H1 (cell line): ENCODE measurements at regions not wholly inside any gene's neighbourhood (a gene's known extent, or its start where the extent isn't known, plus 50 kb on each side); places are given as distances from the start of the nearest gene placed in this dataset.

Experiments used
- CTCF ChIA-PET: fragments of 300-600 bp; sonication (Branson Sonifier 250); formaldehyde crosslinking; loops from one replicate; lab custom pipeline; 2021; ENCODE audit not compliant: partially characterized antibody; lab: Charles Lee
- POLR2A ChIA-PET: fragments of 300-600 bp; sonication (Branson Sonifier 250); formaldehyde crosslinking; loops from one replicate; lab custom pipeline; 2021; ENCODE audit warnings: inconsistent platforms; ENCODE audit not compliant: partially characterized antibody; lab: Charles Lee
- DNase-seq, 2 experiments: peaks; one replicate each; pipeline versions ENCODE4 v3.0.0 to v3.0.0-alpha.2; 2010 to 2022; ENCODE audit warnings: low spot score in 2 of 2, low read depth in 1 of 2, mixed read lengths in 1 of 2
- FAIRE-seq: peaks from 2 replicates; lab custom pipeline; 2011; peaks lifted over from hg19 to GRCh38; lab: Jason Lieb, UNC
- H2AFZ ChIP-seq: 2 replicates; pipeline ENCODE4 v1.8.1; 2012; ENCODE audit warnings: low read length, inconsistent platforms
- H2AK5ac ChIP-seq: 2 replicates; pipeline ENCODE4 v1.6.1; 2013; ENCODE audit warnings: low read depth, low read length
- H2BK120ac ChIP-seq: replicated peaks from 2 replicates; pipeline ENCODE3; 2013; ENCODE audit warnings: low read depth, low read length, inconsistent platforms
- H2BK12ac ChIP-seq: 2 replicates; pipeline ENCODE4 v1.6.1; 2013; ENCODE audit warnings: low read depth, low read length
- H2BK15ac ChIP-seq: 2 replicates; pipeline ENCODE4 v1.6.1; 2013; ENCODE audit warnings: low read length
- H2BK20ac ChIP-seq: 2 replicates; pipeline ENCODE4 v1.6.1; 2013; ENCODE audit warnings: low read length
- H2BK5ac ChIP-seq: 2 replicates; pipeline ENCODE4 v1.6.1; 2013; ENCODE audit warnings: low read depth, low read length
- H3K14ac ChIP-seq: 2 replicates; pipeline ENCODE4 v1.6.1; 2013; ENCODE audit warnings: inconsistent platforms; ENCODE audit not compliant: insufficient read length
- H3K18ac ChIP-seq: 2 replicates; pipeline ENCODE4 v1.6.1; 2013; ENCODE audit warnings: low read length; ENCODE audit errors: extremely low read depth
- H3K23ac ChIP-seq: 2 replicates; pipeline ENCODE4 v1.6.1; 2013; ENCODE audit warnings: inconsistent platforms; ENCODE audit not compliant: insufficient read length
- H3K23me2 ChIP-seq: 2 replicates; pipeline ENCODE4 v1.6.1; 2013; ENCODE audit warnings: low read depth, low read length
- H3K27ac ChIP-seq: 2 replicates; pipeline ENCODE4 v1.6.1; 2011; ENCODE audit warnings: low read depth, low read length, inconsistent platforms
- H3K27me3 ChIP-seq, 4 experiments: replicated peaks in 1 of 4; 1 replicate in 1 of 4; 2 replicates in 3 of 4; pipeline versions ENCODE4 v1.6.1 to v1.8.1; 2011 to 2013; ENCODE audit warnings: low read length in 3 of 4, mild to moderate bottlenecking in 3 of 4, inconsistent platforms in 2 of 4, mixed read lengths in 2 of 4, moderate library complexity in 1 of 4; ENCODE audit not compliant: control insufficient read depth in 3 of 4, insufficient read depth in 3 of 4; ENCODE audit errors: extremely low read depth in 1 of 4
- H3K36me3 ChIP-seq, 4 experiments: 2 replicates each; pipeline versions ENCODE4 v1.6.1 to v1.8.1; 2011 to 2013; ENCODE audit warnings: mild to moderate bottlenecking in 4 of 4, low read length in 3 of 4, moderate library complexity in 2 of 4, control low read depth in 1 of 4, inconsistent platforms in 1 of 4; ENCODE audit not compliant: insufficient read depth in 4 of 4, control insufficient read depth in 2 of 4
- H3K4ac ChIP-seq: replicated peaks from 2 replicates; pipeline ENCODE3; 2013; ENCODE audit warnings: low read length, low read depth, mixed read lengths, inconsistent platforms; ENCODE audit not compliant: insufficient read length
- H3K4me1 ChIP-seq, 4 experiments: replicated peaks in 1 of 4; 1 replicate in 1 of 4; 2 replicates in 3 of 4; pipeline versions ENCODE4 v1.6.1 to v1.8.1; 2011 to 2013; ENCODE audit warnings: low read length in 3 of 4, inconsistent platforms in 2 of 4, mixed read lengths in 1 of 4; ENCODE audit not compliant: insufficient read depth in 4 of 4, control insufficient read depth in 3 of 4
- H3K4me2 ChIP-seq, 2 experiments: 2 replicates each; pipeline versions ENCODE4 v1.6.1 to v1.8.1; 2011 to 2013; ENCODE audit warnings: low read depth in 2 of 2, low read length in 2 of 2, control low read depth in 1 of 2, inconsistent platforms in 1 of 2, mild to moderate bottlenecking in 1 of 2; ENCODE audit not compliant: insufficient read depth in 1 of 2
- H3K4me3 ChIP-seq, 4 experiments: fragments of 200-600, 300-600 bp in 1 of 4; sonication (generic), shearing (Covaris generic), sonication (Bioruptor Twin) in 1 of 4; 2 replicates each; pipeline versions ENCODE4 v1.5.1 to v1.8.1; 2011 to 2016; ENCODE audit warnings: low read length in 4 of 4, low read depth in 3 of 4, control low read depth in 2 of 4, inconsistent platforms in 2 of 4, mild to moderate bottlenecking in 2 of 4, mixed read lengths in 1 of 4, moderate library complexity in 1 of 4; ENCODE audit not compliant: insufficient read depth in 2 of 4; ENCODE audit errors: extremely low read depth in 1 of 4
- H3K56ac ChIP-seq: replicated peaks from 2 replicates; pipeline ENCODE3; 2013; ENCODE audit warnings: low read depth, mild to moderate bottlenecking, mixed read lengths, low read length, inconsistent platforms; ENCODE audit not compliant: insufficient read length
- H3K79me1 ChIP-seq: 2 replicates; pipeline ENCODE4 v1.6.1; 2013; ENCODE audit warnings: low read depth, low read length, control low read depth
- H3K79me2 ChIP-seq, 2 experiments: 2 replicates each; pipeline versions ENCODE4 v1.6.1 to v1.8.1; 2012 to 2013; ENCODE audit warnings: low read length in 2 of 2, mild to moderate bottlenecking in 2 of 2, inconsistent platforms in 1 of 2; ENCODE audit not compliant: insufficient read depth in 2 of 2, control insufficient read depth in 1 of 2
- H3K9ac ChIP-seq, 4 experiments: replicated peaks in 1 of 4; 1 replicate in 1 of 4; 2 replicates in 3 of 4; pipeline versions ENCODE4 v1.6.1 to v1.8.1; 2011 to 2013; ENCODE audit warnings: low read depth in 3 of 4, low read length in 3 of 4, control low read depth in 2 of 4, mild to moderate bottlenecking in 2 of 4, moderate library complexity in 2 of 4, inconsistent platforms in 1 of 4; ENCODE audit errors: extremely low read depth in 1 of 4
- H3K9me3 ChIP-seq, 2 experiments: 2 replicates each; pipeline versions ENCODE4 v1.6.1 to v1.8.1; 2012 to 2013; ENCODE audit warnings: mild to moderate bottlenecking in 2 of 2, moderate library complexity in 2 of 2, control low read depth in 1 of 2, inconsistent platforms in 1 of 2, low read depth in 1 of 2, low read length in 1 of 2, mixed read lengths in 1 of 2; ENCODE audit not compliant: insufficient read depth in 2 of 2
- H4K20me1 ChIP-seq, 2 experiments: replicated peaks in 1 of 2; 2 replicates each; pipeline versions ENCODE3 to v1.8.1; 2011 to 2013; ENCODE audit warnings: inconsistent platforms in 2 of 2, low read length in 2 of 2, mild to moderate bottlenecking in 1 of 2; ENCODE audit not compliant: insufficient read depth in 2 of 2, control insufficient read depth in 1 of 2
- H4K5ac ChIP-seq: 2 replicates; pipeline ENCODE4 v1.6.1; 2013; ENCODE audit warnings: low read length, low read depth, mixed read lengths, inconsistent platforms; ENCODE audit not compliant: insufficient read length
- H4K8ac ChIP-seq: 2 replicates; pipeline ENCODE4 v1.8.0; 2013; ENCODE audit warnings: mild to moderate bottlenecking, moderate library complexity, low read length, inconsistent platforms; ENCODE audit not compliant: insufficient read depth; ENCODE audit errors: extremely low read depth
- H4K91ac ChIP-seq: replicated peaks from 2 replicates; pipeline ENCODE3; 2013; ENCODE audit warnings: low read length, mixed read lengths, inconsistent platforms; ENCODE audit not compliant: insufficient read length
- BCL11A ChIP-seq, 2 experiments: IDR thresholded peaks; one replicate each; pipeline ENCODE4 v1.6.1; 2011; ENCODE audit warnings: low read depth in 2 of 2, low read length in 2 of 2, mild to moderate bottlenecking in 2 of 2
- CBX5 ChIP-seq: fragments of 300-800, 300-1000 bp; sonication (generic); IDR thresholded peaks from 2 replicates; pipeline ENCODE4 v1.7.1; 2016; ENCODE audit warnings: antibody characterized with exemption, low read length, low read depth
- CEBPB ChIP-seq: IDR thresholded peaks from 2 replicates; pipeline ENCODE4 v1.6.1; 2012; ENCODE audit warnings: low read depth, low read length
- CHD1 ChIP-seq: IDR thresholded peaks from 2 replicates; pipeline ENCODE4 v1.6.1; 2012; ENCODE audit warnings: low read depth, low read length, improper control_type of control experiment
- EGR1 ChIP-seq: IDR thresholded peaks from 2 replicates; pipeline ENCODE4 v1.6.1; 2011; ENCODE audit warnings: low read depth, low read length, borderline replicate concordance
- GTF2F1 ChIP-seq: IDR thresholded peaks from 2 replicates; pipeline ENCODE4 v1.6.1; 2012; ENCODE audit warnings: low read depth, low read length, improper control_type of control experiment, borderline replicate concordance
- KDM1A ChIP-seq: fragments of 200-600, 300-600 bp; sonication (generic); IDR thresholded peaks from 2 replicates; pipeline ENCODE4 v1.7.1; 2016; ENCODE audit warnings: mild to moderate bottlenecking, low read length, borderline replicate concordance
- NRF1 ChIP-seq: IDR thresholded peaks from 2 replicates; pipeline ENCODE4 v1.6.1; 2011; ENCODE audit warnings: mild to moderate bottlenecking, low read depth, low read length, improper control_type of control experiment
- PHF8 ChIP-seq: fragments of 200-600 bp; sonication (generic); conservative IDR thresholded peaks from 2 replicates; pipeline ENCODE4 v1.7.1; 2012; ENCODE audit warnings: low read depth, mild to moderate bottlenecking, inconsistent platforms, low read length, moderate library complexity
- SAP30 ChIP-seq: fragments of 300-600 bp; sonication (generic); IDR thresholded peaks from 2 replicates; pipeline ENCODE4 v1.7.1; 2012; ENCODE audit warnings: low read length, moderate library complexity, mild to moderate bottlenecking, inconsistent platforms; ENCODE audit not compliant: insufficient read depth, insufficient replicate concordance
- SIN3A ChIP-seq, 2 experiments: IDR thresholded peaks in 1 of 2; conservative IDR thresholded peaks in 1 of 2; 2 replicates each; pipeline ENCODE4 v1.6.1; 2011 to 2012; ENCODE audit warnings: low read length in 2 of 2, improper control_type of control experiment in 1 of 2, low read depth in 1 of 2, mild to moderate bottlenecking in 1 of 2
- SP1 ChIP-seq: IDR thresholded peaks from 2 replicates; pipeline ENCODE4 v1.6.1; 2011; ENCODE audit warnings: low read depth, low read length
- SP2 ChIP-seq: IDR thresholded peaks from 2 replicates; pipeline ENCODE4 v1.6.1; 2012; ENCODE audit warnings: mild to moderate bottlenecking, low read length, inconsistent platforms
- WGBS, 2 experiments: shearing (Covaris generic) in 1 of 2; methylation state at CpG; one replicate each; pipeline versions ENCODE4 v1.1.6 to v1.1.7; 2013 to 2015; ENCODE audit warnings: low lambda C conversion rate in 2 of 2, mixed read lengths in 2 of 2, inconsistent platforms in 1 of 2, low coverage in 1 of 2, missing lambda C conversion rate in 1 of 2; ENCODE audit not compliant: insufficient replicate concordance in 2 of 2, insufficient coverage in 1 of 2, insufficient read length in 1 of 2; ENCODE audit errors: extremely low coverage in 1 of 2, missing lambda C conversion rate in 1 of 2; 5-methylcytosine and 5-hydroxymethylcytosine counted together

DNA sequence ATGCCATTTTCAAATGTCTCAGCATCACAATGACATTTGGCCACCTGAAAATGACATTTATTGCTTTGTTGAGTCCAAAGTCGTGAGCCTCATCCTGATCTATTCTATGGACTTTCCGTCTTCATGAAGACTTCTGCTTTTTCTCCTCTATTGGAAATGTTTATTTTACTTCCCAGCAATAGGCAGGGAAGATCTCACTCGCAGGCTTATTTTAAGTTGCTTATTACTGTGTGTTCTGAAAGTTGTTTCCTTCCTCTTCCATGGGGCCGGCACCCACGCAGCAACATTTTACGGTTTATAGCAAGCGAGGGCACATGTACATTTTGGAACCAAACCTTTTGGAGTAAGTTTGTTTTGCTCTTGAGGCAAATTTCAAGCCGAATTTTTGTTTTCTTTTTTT, 221.0 kb upstream of the KLF6 start:
- Histone ChIP-seq H2BK15ac (no peak overlapping the region), H4K5ac (no peak overlapping the region), H2AK5ac (no peak overlapping the region), H3K79me1 (no peaks in the 10 kb centered on the region), H3K23me2 (no peaks in the 10 kb centered on the region), H3K4me1 (peaks cover 0 to 3% (median 2%) of the 10 kb centered on the region in 4 experiments; a peak in 3 of 7 replicates), H2BK120ac (no peak overlapping the region), H4K8ac (no peak overlapping the region), H2BK12ac (no peak overlapping the region), H3K18ac (no peak overlapping the region), H3K4ac (no peak overlapping the region), H4K91ac (no peak overlapping the region), H3K9me3 (no peaks in the 10 kb centered on the region), H3K4me2 (no peak overlapping the region), H2BK5ac (no peak overlapping the region), H2AFZ (no peak overlapping the region), H4K20me1 (no peaks in the 10 kb centered on the region), H3K79me2 (no peaks in the 10 kb centered on the region), H3K23ac (no peak overlapping the region), H3K56ac (no peak overlapping the region), H3K14ac (no peak overlapping the region), H3K27ac (no peak overlapping the region), H3K4me3 (no peak overlapping the region), H3K9ac (no peak overlapping the region), H3K27me3 (no peaks in the 10 kb centered on the region), H3K36me3 (no peaks in the 10 kb centered on the region), H2BK20ac (no peak overlapping the region)
- TF ChIP-seq EGR1 (no peak), SIN3A (conservative IDR thresholded peaks at IDR 0.05 in 1 of 2, IDR thresholded peaks at IDR 0.05 in 1 of 2; ENCODE audit: low read depth in 1 of 2, low read length in 2 of 2) (no peak), KDM1A (no peak), BCL11A (IDR thresholded peaks at IDR 0.05; ENCODE audit: low read depth in 2 of 2, low read length in 2 of 2) (no peak), PHF8 (no peak), GTF2F1 (no peak), SP2 (no peak), CHD1 (no peak), SAP30 (no peak), NRF1 (no peak), SP1 (no peak), CBX5 (no peak), CEBPB (no peak)
- DNase-seq, result no peak
- ChIA-PET CTCF (no interaction called here), POLR2A (no interaction called here)
- no peak for FAIRE-seq
- WGBS, 2 experiments, result 82% methylated on average over 8 of the region's 8 CpGs; no CpG with 5 or more reads in 1 of the 2 experiments
